Colonic mucosa (tissue), 4 donors: ENCODE measurements at regions not wholly inside any gene's neighbourhood (a gene's known extent, or its start where the extent isn't known, plus 50 kb on each side); places are given as distances from the start of the nearest gene placed in this dataset.

Experiments used
- DNase-seq: peaks from one replicate; pipeline ENCODE4 v3.0.0-alpha.2; 2020
- H3K27ac ChIP-seq: fragments of 200-600 bp; one replicate; pipeline ENCODE4 v1.8.0; 2021
- H3K27me3 ChIP-seq: fragments of 200-600 bp; one replicate; pipeline ENCODE4 v1.8.0; 2021
- H3K36me3 ChIP-seq: fragments of 200-600 bp; one replicate; pipeline ENCODE4 v1.8.0; 2021
- H3K4me1 ChIP-seq: fragments of 200-600 bp; one replicate; pipeline ENCODE4 v1.8.0; 2021; ENCODE audit warnings: mild to moderate bottlenecking
- H3K4me3 ChIP-seq: fragments of 200-600 bp; one replicate; pipeline ENCODE4 v1.8.0; 2021
- H3K9ac ChIP-seq, 2 donors: one replicate each; pipeline ENCODE4 v1.7.0; 2013; ENCODE audit warnings: control low read depth in 2 of 2, low read depth in 2 of 2, low read length in 2 of 2
- H3K9me3 ChIP-seq: fragments of 200-600 bp; one replicate; pipeline ENCODE4 v1.8.0; 2021
- intact Hi-C: fragments of 100-400 bp; cut with DNase I; formaldehyde crosslinking; loops from one replicate; pipeline ENCODE4 v1.14.1; 2022
- TF ChIP-seq, protein P1 (sequence below): fragments of 200-600 bp; IDR thresholded peaks from one replicate; pipeline ENCODE4 v1.8.0; 2022; ENCODE audit warnings: antibody characterized with exemption, mild to moderate bottlenecking
- donor health status: healthy.
- donor health status: DM: no; HTN: no; CAD: no.
- donor health status: DM: no; HTN: no; CAD: no.

DNA sequence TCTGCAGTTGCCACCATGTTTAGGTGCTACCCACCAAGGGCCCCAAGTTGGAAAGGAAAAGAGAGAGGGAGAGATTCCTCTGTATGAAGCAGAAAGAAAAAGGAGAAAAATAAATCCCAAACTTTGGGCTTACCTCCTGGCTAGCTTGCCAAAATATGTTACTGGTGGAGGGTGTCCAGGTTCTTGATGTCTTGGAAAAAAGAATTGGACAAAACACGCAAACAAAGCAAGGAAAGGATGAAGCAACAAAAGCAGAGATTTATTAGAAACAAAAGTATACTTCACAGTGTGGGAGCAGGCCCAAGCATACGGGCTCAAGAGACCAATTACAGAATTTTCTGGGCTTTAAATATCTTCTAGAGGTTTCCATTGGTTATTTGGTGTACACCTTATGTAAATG, 204.5 kb upstream of the LRRC7 start:
- Histone ChIP-seq H3K27ac (no peak overlapping the region), H3K9me3 (no peaks in the 10 kb centered on the region), H3K9ac (no peak overlapping the region), H3K4me1 (no peaks in the 10 kb centered on the region), H3K4me3 (no peak overlapping the region), H3K27me3 (no peaks in the 10 kb centered on the region), H3K36me3 (no peaks in the 10 kb centered on the region)
- DNase-seq = no peak
- intact Hi-C loops = no loop called here
- TF ChIP-seq, protein P1, sequence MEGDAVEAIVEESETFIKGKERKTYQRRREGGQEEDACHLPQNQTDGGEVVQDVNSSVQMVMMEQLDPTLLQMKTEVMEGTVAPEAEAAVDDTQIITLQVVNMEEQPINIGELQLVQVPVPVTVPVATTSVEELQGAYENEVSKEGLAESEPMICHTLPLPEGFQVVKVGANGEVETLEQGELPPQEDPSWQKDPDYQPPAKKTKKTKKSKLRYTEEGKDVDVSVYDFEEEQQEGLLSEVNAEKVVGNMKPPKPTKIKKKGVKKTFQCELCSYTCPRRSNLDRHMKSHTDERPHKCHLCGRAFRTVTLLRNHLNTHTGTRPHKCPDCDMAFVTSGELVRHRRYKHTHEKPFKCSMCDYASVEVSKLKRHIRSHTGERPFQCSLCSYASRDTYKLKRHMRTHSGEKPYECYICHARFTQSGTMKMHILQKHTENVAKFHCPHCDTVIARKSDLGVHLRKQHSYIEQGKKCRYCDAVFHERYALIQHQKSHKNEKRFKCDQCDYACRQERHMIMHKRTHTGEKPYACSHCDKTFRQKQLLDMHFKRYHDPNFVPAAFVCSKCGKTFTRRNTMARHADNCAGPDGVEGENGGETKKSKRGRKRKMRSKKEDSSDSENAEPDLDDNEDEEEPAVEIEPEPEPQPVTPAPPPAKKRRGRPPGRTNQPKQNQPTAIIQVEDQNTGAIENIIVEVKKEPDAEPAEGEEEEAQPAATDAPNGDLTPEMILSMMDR = no peak

DNA sequence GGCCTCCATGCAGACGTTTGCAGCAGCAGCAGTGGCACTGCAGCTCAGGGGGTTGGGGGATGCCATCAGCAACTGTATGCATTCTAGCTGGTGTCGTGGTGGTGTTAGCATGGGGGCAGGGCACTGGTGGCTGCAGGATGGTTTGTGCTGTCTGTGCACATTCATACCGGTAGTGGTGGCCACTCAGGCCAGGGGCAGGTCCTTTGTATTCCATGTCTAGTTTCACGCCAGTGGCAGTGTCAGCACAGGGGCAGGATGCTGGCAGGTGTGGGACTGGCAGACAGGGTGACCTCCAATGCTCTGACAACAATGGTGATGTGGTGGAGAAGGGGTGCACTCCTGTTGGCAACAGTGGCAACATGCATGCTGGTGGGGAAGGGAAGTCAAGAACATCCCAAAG, 194.2 kb upstream of the LRRC7 start:
- no peaks in the 10 kb centered on the region for H3K27me3 ChIP-seq
- no peak overlapping the region for H3K9ac ChIP-seq
- no peaks in the 10 kb centered on the region for H3K36me3 ChIP-seq
- TF ChIP-seq, protein P1 = no peak
- no peak for DNase-seq
- intact Hi-C loops = no loop called here
- no peaks in the 10 kb centered on the region for H3K4me1 ChIP-seq
- no peak overlapping the region for H3K4me3 ChIP-seq
- H3K27ac ChIP-seq = no peak overlapping the region
- H3K9me3 ChIP-seq = no peaks in the 10 kb centered on the region

DNA sequence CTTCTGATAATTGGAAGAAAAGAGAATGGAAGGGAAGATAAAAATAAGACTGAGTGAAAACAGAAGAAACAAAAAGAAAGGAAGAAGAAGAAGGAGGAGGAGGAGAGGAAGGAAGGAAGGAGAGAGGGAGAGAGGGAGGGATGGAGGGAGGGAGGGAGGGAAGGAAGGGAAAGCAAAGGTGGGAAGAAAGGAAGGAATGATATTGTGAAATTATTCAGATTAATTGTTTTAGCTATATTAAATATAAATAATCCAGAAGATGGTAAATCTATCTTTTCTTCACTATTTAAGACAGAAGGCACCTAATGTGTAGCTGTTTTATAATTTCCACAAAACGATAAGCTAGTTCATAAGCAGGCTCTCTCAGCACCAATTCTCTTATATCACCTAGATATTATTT, 191.3 kb upstream of the LRRC7 start:
- intact Hi-C loops = no loop called here

DNA sequence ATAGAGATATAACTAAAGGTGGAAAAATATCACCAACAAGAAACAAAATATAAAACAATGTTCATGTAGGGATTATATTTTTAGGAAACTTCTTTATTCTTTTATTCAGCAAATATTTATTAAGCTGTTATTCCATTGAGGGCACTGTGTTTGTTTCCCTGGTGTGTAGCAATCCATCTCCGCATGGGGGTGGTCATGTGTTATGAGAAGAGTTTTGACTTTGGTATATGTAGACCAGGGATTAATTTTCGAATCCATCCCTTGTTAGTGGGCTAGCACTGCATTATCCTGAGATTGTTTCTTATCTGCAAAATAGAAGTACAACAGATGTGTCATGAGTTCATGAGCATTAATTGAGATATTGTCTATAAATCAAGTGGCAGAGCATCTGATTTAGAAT, 190.2 kb upstream of the LRRC7 start:
- Histone ChIP-seq H3K27ac (no peak overlapping the region), H3K4me1 (no peaks in the 10 kb centered on the region), H3K9ac (no peak overlapping the region), H3K36me3 (no peaks in the 10 kb centered on the region), H3K27me3 (no peaks in the 10 kb centered on the region), H3K9me3 (no peaks in the 10 kb centered on the region), H3K4me3 (no peak overlapping the region)
- TF ChIP-seq, protein P1 = no peak
- DNase-seq = no peak
- intact Hi-C loops = no loop called here

More for the DNA sequence above, 191.3 kb upstream of the LRRC7 start:
- H3K4me3 ChIP-seq = no peak overlapping the region
- no peak overlapping the region for H3K27ac ChIP-seq
- TF ChIP-seq, protein P1 = no peak
- H3K9ac ChIP-seq = no peak overlapping the region
- H3K9me3 ChIP-seq = no peaks in the 10 kb centered on the region
- no peaks in the 10 kb centered on the region for H3K36me3 ChIP-seq
- DNase-seq = no peak
- H3K4me1 ChIP-seq = no peaks in the 10 kb centered on the region
- H3K27me3 ChIP-seq = no peaks in the 10 kb centered on the region

DNA sequence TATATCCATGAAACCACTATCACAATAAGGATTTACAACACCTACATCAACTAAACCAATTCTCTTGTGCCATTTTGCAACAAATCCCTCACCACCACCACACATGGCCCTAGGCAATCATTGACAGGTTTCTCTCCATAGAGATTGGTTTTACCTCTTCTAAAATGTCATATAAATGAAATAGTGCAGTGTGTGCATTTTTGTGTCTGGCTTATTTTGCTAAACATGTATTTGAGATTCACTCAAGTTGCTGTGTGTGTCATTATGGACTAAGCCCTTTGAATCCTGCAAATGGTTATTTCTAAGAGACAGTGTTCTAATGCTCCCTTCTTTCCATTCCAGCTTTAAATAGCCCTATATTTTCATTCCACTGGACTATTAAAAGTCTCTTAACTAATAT, 179.7 kb upstream of the LRRC7 start:
- H3K36me3 ChIP-seq = no peaks in the 10 kb centered on the region
- no peaks in the 10 kb centered on the region for H3K9me3 ChIP-seq
- intact Hi-C loops = no loop called here
- no peaks in the 10 kb centered on the region for H3K27me3 ChIP-seq
- no peak overlapping the region for H3K9ac ChIP-seq
- no peak overlapping the region for H3K4me3 ChIP-seq
- TF ChIP-seq, protein P1 = no peak
- no peak for DNase-seq
- H3K27ac ChIP-seq = no peak overlapping the region
- no peaks in the 10 kb centered on the region for H3K4me1 ChIP-seq

DNA sequence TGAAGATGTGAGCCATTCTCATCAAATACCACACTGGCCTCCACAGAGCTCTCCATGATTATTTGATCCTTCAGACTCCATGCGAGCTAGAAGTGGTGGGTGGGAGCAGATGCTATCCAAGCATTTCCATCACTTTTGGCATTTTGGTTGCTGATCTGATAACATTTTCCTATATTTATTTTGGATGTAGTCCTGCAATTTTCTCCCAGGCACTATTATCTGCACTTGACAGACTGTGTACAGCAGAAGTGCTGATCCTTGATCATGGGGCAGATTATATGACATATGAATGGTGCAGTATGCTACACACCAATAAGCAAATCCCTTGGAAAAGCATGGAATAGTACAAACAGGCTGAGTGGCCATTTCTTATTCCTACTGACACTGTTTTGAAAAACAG, 167.6 kb upstream of the LRRC7 start:
- intact Hi-C loops = no loop called here
- H3K27ac ChIP-seq = no peak overlapping the region
- no peak for DNase-seq
- H3K36me3 ChIP-seq = no peaks in the 10 kb centered on the region
- no peaks in the 10 kb centered on the region for H3K27me3 ChIP-seq
- no peak overlapping the region for H3K4me3 ChIP-seq
- H3K4me1 ChIP-seq = no peaks in the 10 kb centered on the region
- no peaks in the 10 kb centered on the region for H3K9me3 ChIP-seq
- TF ChIP-seq, protein P1 = no peak
- no peak overlapping the region for H3K9ac ChIP-seq
